HL-60 (cell line): ENCODE measurements at regions not wholly inside any gene's neighbourhood (a gene's known extent, or its start where the extent isn't known, plus 50 kb on each side); places are given as distances from the start of the nearest gene placed in this dataset.

Source experiments
- DNase-seq, 2 experiments: peaks; one replicate each; pipeline ENCODE4 v3.0.0-alpha.2; 2010 to 2020; ENCODE audit warnings: low read depth in 1 of 2, low spot score in 1 of 2
- H3K27ac ChIP-seq: fragments of 250-450 bp; sonication (Bioruptor Pico); replicated peaks from 2 replicates; pipeline ENCODE4 v1.5.1; 2020; ENCODE audit warnings: mild to moderate bottlenecking, moderate library complexity
- H3K27me3 ChIP-seq: fragments of 250-450 bp; sonication (Bioruptor Pico); 2 replicates; pipeline ENCODE4 v1.5.1; 2021; ENCODE audit warnings: mild to moderate bottlenecking, moderate library complexity; ENCODE audit not compliant: insufficient read depth, poor library complexity, severe bottlenecking
- H3K4me3 ChIP-seq: replicated peaks from 2 replicates; pipeline ENCODE4 v1.5.1; 2011; ENCODE audit warnings: mild to moderate bottlenecking, control low read depth, low read length; ENCODE audit not compliant: insufficient read depth
- GABPA ChIP-seq: IDR thresholded peaks from 2 replicates; pipeline ENCODE4 v1.6.1; 2012; ENCODE audit warnings: low read depth
- POLR2AphosphoS5 ChIP-seq: IDR thresholded peaks from 2 replicates; pipeline ENCODE4 v1.6.1; 2012; ENCODE audit warnings: low read depth
- REST ChIP-seq: IDR thresholded peaks from 2 replicates; pipeline ENCODE4 v1.6.1; 2012; ENCODE audit warnings: low read depth; ENCODE audit not compliant: insufficient replicate concordance
- SPI1 ChIP-seq: IDR thresholded peaks from 2 replicates; pipeline ENCODE4 v1.6.1; 2012; ENCODE audit warnings: low read depth, mild to moderate bottlenecking, borderline replicate concordance
- TF ChIP-seq, protein P1 (sequence below): IDR thresholded peaks from one replicate; pipeline ENCODE4 v1.5.1; 2011; ENCODE audit warnings: low read length, control low read depth, inconsistent platforms; ENCODE audit not compliant: insufficient read depth

DNA sequence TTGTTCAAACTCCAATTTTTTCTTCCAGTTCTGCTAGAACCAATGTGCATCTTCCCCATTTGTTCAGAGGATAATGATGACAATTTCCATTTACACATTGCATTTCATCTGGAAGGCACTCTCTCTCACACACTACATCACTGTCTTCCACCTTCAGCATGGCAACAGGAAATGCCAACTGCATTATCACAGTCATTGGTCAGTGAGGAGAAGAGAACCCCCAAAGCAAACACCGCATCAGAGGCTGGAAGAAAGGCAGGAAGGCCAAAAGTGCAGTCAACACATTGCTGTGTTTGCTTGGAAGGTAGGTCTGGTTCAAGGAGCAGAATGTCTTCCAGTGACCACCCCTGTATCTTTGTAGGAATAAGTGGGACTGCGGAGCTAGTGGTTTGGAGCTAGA, 192.2 kb upstream of the RHOBTB1 start:
- no peak for DNase-seq
- no peak overlapping the region for H3K27ac ChIP-seq
- no peaks in the 10 kb centered on the region for H3K27me3 ChIP-seq
- TF ChIP-seq REST (no peak), GABPA (no peak), SPI1 (no peak), POLR2AphosphoS5 (no peak)
- H3K4me3 ChIP-seq = no peak overlapping the region

- no peak overlapping the region for H3K27ac ChIP-seq
- H3K4me3 ChIP-seq = no peak overlapping the region
- H3K27me3 ChIP-seq = no peaks in the 10 kb centered on the region
- no peak for TF ChIP-seq REST
- TF ChIP-seq, protein P1, sequence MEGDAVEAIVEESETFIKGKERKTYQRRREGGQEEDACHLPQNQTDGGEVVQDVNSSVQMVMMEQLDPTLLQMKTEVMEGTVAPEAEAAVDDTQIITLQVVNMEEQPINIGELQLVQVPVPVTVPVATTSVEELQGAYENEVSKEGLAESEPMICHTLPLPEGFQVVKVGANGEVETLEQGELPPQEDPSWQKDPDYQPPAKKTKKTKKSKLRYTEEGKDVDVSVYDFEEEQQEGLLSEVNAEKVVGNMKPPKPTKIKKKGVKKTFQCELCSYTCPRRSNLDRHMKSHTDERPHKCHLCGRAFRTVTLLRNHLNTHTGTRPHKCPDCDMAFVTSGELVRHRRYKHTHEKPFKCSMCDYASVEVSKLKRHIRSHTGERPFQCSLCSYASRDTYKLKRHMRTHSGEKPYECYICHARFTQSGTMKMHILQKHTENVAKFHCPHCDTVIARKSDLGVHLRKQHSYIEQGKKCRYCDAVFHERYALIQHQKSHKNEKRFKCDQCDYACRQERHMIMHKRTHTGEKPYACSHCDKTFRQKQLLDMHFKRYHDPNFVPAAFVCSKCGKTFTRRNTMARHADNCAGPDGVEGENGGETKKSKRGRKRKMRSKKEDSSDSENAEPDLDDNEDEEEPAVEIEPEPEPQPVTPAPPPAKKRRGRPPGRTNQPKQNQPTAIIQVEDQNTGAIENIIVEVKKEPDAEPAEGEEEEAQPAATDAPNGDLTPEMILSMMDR = no peak
- TF ChIP-seq GABPA = no peak
- no peak for DNase-seq
These were observed 191.3 kb upstream of the RHOBTB1 start for GRCh38 chr10:61135276-61135721.

DNA sequence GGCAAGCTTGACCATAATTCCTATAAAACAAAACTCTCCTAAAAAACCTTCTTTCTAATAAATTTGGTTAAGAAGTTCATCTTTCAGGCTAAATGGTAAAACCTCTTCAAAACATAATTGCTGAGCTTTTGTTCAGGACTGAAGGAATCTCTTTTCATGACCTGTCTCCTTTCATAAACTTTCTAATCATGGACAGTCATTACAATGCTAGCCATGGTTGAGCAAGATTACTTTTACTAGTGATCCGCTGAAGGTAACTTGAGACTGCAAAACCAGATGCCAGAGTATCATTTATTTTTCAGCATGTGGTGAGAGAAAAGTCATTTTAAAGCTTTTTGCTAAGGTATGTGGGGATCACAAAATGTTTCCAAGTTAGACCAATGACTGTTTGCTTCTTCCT, 186.4 kb upstream of the RHOBTB1 start:
- no peak overlapping the region for H3K4me3 ChIP-seq
- no peak overlapping the region for H3K27ac ChIP-seq
- no peak for DNase-seq
- no peaks in the 10 kb centered on the region for H3K27me3 ChIP-seq
- TF ChIP-seq POLR2AphosphoS5 (no peak), GABPA (no peak), REST (no peak), SPI1 (no peak)

DNA sequence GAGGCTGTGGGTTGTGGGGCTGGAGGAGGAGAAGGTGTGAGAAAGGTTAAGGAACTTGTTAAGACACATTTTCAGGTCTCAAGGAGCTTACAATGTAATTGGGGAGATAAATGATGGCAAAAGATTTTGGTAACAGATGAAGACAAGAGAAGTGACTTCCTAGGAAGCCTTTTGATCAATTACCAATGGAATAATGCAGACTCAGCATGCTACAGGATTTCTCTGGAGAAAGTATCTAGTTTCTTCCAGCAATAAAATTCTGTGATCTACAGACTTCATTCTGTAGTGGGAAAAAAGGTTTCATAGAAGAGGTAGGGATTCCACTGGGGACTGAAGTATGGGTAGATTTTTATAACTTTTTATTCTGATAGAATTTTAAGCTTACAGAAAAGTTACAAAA, 184.2 kb upstream of the RHOBTB1 start:
- DNase-seq = no peak
- no peak overlapping the region for H3K27ac ChIP-seq
- TF ChIP-seq SPI1 (no peak), POLR2AphosphoS5 (no peak), GABPA (no peak), REST (no peak)
- TF ChIP-seq, protein P1 = no peak
- no peaks in the 10 kb centered on the region for H3K27me3 ChIP-seq
- no peak overlapping the region for H3K4me3 ChIP-seq
